Stimulated activated CD4-positive, alpha-beta T cell treated with anti-CD3 and anti-CD28 coated beads, TNF-alpha, amount 100 ng/mL, for 48 hours (primary cell): ENCODE measurements at regions not wholly inside any gene's neighbourhood (a gene's known extent, or its start where the extent isn't known, plus 50 kb on each side); places are given as distances from the start of the nearest gene placed in this dataset.

Source experiments
- DNase-seq, 3 donors: peaks; one replicate each; pipeline ENCODE4 v3.0.0-alpha.2; 2020; ENCODE audit warnings: low read depth in 3 of 3

DNA sequence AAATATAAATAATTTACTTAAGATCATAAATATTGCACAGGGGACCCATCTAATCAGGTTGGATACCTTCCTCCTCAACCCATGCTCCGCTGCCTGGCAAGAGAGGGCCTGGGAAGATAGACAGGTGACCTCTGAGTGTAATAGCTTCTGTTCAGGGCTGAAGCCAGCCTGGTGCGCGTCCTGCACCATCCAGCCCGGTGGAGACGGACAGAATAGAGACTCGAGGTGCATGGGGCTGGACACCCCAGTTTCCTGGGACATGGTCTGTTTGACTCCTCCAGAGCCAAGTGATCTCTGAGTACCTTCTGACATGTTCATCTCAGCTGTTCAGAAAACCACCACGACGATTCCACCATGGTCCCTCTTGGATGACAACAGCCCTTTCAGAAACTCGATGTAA, 209.3 kb upstream of the MYT1L start:
- no peak for DNase-seq

DNA sequence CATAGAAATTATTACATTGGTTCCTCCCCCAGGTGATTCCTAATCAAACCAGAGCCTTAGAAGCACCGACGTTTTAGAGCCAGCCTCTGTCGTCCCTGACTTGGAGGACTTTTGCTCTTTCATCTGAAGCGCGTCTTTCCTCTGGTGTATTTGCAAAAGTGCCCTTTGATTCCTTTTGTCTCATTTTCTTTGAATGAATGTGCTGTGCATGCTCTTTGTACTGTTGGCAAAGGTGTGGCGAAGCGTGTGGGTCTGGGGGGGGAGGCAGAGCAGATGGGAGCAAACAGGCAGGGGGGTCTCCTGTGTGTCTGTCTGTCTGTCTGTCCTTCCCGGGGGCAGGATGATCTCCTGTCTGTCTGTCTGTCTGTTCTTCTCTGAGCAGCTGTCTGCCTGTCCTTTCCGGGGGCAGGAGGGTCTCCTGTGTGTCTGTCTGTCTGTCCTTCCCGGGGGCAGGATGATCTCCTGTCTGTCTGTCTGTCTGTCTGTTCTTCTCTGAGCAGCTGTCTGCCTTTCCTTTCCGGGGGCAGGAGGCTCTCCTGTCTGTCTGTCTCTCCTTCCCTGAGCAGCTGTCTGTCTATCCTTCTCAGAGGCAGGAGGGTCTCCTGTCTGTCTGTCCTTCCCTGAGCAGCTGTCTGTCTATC, 205.5 kb upstream of the MYT1L start:
- DNase-seq, result no peak

DNA sequence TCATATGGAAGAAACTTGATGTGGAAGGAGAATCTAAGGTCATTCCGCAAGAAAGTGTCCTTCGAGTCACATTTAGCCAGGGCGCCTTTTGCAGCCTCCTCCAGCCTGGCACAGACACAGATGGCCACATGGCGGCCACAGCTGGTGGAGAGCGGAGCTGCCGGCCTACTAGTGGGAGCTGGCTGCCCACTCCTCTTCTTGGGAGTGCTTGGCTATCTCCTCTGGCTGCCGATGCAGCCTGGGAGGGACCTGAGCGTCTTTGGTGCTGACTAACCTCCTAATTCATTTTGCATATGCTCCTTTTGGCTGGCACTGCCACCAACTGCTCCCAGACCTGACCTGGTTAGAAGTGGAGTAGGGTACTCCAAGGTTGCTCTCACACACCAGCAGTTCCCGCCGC, 199.3 kb upstream of the MYT1L start:
- DNase-seq, result no peak

DNA sequence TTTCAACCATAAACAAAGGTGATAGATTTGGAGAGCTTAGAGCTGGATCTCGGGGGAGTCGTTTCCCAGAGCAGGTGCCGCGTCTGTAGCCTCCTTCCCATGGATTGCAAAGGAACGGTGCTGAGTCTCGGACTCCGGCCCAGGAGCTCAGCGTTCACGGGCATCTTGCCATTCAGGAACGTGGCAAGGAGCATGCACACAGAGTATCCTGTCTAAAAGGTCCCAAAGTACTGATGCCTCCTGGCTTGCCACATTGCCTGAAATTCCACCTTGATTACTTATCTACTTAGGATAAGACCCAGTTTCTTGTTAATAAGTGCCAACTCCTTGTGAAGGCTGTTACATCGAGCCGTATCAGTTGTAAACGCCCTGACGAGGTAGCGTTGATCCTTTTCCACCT, 197.8 kb upstream of the MYT1L start:
- DNase-seq, result no peak

DNA sequence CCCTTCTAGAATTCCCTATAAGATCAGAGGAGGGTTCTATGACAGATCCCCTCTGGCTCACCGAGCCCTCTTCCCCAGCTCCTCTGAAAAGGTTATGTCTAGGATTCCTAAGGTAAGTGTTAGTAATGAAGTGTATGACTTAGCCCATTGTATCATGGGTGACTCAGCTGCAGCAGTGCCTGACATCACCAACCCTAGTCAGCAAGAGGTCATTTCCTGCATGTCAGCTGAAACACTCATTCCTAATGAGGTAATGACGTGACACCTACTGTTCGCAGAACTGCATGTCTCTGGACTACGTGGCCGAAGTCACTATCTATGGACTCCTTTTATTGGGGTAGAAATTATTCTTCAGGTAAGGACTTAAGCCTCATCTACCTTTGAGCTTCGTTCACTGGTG, 196.1 kb upstream of the MYT1L start:
- no peak for DNase-seq

DNA sequence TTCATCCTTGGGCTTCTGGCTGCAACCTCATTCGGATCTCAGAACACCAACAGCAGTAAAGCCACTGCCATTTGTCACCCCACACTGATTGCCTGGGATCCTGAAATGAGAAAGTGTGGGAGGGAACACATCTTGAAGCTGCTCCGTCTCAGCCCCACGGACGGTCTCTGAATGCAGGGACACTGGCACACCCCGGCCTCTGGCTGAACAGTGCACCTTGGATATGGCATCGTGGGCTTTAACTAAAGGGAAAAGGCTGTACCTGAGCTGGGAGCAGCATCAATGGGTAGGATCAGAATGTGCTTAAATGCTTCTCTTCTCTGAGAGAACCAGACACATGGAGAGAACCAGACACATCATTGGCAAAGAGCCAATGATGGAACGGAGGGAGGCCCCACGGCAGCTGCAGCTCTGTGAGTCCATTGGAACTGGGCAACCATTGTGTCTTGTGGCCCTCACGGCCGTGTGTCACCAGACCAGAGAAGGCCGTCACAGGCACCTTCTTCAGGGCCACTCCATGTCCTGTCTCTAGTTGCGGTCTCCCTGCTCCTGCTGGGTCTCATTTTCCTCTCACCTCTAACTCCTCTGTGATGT, 193.4 kb upstream of the MYT1L start:
- DNase-seq, result no peak

DNA sequence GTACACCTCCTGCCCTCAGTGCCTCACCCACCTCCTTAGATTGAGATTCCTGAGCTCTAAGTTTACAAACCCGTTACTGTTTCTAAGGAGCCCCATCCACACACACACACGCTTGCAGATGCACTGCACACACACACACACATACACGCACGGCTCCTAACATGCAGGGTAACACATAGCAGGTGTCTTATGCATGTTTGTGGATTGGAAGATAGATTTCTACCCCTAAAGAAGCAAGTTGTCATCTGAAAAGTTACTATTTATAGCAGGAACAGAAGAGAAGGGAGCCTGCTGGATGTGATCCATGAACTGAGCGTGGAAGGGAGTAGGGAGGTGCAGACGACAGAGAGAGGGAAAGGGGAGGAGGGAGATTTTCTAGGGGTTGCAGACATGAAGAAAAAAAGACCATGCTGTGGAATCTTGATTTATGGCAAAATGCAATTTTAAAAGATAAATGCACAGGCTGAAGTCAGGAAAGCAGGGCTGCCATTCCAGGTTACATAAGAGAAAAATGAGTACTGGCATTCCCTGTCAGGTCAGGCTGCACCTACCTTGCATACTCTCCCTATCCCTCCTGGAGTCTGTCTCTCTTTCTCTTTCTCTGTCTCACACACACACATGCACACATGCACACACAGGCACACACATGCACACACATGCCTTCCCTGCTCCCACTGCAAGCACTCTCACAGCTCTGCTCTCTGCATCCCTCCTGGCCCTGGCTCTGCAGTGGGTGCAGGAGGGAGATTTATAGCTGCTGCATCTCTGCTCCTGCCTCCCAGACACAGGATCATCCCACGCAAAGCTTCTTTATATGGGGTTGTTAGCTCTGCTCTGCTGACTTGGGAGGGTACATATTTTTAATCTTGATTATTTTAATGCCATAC, 192.6 kb upstream of the MYT1L start:
- DNase-seq, result no peak

DNA sequence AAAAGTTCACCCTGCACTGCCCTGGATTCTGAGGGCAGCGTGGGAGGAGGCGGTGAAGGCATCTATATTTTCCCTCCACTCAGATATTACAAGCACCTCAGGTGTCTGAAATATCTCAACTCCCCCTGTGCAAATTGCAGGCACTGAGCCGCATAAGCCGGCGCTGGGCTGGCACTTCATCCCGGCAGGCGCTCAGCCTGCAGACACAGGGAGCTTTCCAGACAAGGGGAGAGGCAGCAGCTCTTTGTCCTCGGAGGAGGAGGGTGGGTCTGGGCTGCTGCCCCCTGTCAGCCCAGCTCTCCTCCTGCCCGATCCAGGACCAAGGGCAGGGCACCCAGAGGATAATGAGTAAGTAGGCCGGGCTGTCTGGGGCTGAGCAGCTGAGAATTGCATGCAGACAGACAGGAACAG, 189.3 kb upstream of the MYT1L start:
- no peak for DNase-seq

DNA sequence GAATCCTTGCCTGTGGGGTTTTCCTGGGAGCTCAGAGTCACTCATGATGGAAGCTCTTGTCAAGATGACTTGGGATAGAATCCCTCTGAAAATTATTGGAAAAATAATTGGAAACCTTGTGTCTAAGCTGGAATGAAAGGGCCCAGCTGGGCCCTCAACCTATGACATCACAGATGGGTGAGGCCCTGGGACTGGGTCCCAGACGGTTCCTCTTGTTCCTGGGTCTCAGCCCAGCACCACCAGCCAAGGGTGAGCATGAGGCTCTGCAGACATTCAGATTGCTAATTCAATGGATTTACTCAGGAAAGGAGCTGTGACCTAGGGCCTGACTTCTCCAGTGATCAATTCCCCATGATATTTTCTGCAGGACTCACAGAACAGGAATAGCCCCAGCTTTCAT, 188.3 kb upstream of the MYT1L start:
- no peak for DNase-seq

DNA sequence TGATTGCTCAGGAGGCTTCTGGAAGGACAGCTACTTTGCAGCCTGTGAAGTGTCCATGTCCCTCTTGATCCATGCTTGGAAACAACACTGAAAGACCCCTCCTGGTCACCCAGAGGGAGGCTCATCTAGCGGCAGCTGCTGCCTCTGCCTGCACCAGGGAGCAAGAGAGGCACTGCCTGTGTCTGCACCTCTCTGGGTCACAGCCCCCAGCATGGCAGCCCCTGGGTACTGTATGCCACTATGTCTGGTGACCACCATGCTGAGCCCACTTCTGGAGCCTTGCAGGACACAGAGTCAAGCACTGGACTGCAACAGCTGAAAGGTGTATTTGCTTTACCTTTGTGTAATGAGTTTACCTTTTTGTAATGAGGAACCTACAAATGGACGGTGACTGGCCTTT, 186.3 kb upstream of the MYT1L start:
- DNase-seq, result no peak

DNA sequence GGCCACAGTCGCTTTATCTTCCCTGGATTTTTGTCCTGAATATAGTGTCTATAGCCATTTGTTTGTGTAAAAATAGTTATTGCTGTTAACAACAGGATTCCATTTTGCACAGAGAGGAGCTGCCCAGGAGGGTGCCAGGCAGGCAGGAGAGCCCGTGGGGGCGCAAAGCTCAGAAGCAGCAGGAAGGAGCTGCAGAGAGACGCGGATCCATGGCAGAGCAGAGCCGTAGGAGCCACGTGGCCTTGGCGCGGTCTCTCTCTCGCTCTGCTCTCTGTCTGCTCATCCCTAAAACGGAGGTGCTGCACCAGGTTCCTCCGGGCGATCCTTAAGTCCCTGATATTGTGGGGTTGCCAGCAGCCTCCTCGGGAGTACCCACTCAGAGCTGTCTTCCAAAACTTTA, 185.3 kb upstream of the MYT1L start:
- no peak for DNase-seq

DNA sequence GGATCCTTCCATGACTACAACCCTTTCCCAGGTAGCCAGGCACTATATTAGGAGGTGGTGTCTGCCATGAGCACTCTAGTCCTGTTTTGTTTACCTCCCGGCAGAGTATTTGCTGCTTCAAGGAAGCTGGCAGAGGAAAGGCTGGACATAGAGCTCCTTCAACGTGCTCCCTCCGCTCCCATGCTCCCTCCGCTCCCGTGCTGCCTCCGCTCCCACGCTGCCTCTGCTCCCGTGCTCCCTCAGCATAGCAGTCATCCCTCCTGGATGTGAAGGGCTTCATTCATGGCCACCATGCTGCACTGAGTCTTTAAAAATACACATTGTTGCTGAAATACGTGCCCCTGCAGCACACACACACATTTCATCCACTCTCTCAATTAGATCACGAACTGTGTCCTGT, 181.9 kb upstream of the MYT1L start:
- DNase-seq, result no peak

DNA sequence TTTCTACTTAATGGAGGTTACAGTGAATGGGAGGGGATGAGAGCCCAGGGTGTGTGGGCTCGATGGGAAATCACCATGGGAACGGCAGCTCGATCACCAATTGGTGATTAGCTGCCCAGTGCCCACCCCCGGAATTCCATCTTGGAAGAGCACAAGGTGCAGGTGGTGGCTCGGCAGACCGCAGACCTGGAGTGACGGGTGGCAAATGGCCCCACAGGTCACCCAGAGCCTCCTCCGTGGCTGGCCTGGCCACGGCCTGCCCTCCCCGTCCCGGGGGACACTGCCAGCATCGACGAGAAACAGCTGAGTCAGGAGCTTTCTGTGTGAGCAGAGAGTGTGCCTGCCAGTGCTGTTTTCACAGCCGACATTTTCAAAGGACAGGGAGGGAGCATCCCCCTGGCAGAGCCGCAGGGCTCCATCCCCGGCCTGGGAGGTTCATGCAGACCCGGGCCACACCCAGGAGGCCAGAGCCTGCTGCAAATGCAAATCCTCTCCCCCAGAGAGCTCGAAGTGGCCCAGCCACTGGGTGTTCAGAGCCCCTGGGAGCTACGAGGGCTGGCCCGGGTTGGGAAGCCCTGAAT, 176.4 kb upstream of the MYT1L start:
- DNase-seq, result no peak

DNA sequence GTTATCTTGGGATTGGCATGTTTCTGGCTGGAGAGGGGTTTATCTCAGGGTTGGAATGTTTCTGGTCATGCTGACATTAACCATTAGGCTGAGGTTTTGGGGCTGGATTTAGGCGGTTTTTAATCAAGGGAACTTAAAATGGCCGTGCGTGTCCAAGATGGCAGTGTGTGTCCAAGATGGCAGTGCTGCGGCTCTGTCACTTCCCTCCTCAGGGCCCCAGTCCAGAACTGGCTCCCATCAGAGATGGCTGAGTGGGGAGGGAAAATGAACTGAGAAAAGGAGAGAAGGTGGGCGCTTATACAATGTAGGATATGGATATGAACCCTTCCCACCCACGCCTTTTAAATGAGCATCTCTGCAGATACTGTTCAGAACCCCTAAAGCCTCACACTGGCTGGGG, 175.5 kb upstream of the MYT1L start:
- DNase-seq, result no peak

DNA sequence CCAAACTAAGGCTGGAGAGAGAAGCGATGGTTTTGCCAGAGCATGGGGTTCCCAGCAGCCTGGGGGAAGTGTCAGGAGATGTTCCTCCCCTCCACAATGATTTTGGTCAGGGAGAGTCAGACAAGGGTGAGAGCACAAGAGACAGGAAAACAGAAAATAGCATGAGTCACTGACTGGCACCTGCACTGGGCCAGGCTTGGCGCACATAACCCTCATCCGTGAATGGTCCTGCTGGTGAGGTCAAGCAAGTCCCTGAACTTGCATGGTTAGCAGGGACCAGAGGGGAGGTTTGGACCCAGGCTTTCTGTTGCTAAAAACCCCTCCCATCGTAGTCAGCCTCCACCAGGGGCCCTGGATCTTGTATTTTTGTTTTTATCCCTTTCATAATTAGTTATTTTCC, 174.5 kb upstream of the MYT1L start:
- DNase-seq, result no peak

DNA sequence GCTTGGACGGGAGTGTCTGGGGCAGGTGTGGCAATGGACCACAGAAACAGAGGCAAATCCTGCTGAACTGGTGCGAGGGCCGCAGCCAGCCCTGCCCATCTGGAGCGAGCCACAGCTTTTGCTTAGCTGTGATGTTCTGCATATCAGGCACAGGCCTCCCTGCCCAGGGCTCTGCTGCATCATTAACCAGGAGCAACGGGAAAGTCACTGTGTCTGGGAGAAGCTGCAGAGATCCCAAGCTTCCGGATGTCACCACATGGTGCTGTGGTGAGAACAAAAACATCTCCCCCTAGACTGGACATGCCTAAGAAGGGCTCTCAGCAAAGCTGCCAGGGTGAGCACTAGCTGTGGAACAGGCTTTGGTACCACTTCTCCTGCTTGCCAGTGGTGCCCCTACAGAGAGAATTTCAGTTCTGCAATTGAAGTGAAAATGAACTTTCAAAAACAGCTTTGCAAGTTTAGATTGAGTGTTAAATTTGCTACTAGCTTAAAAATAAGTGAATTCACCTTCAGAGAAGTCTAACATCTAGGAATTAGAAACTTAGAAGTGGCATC, 172.9 kb upstream of the MYT1L start:
- no peak for DNase-seq

DNA sequence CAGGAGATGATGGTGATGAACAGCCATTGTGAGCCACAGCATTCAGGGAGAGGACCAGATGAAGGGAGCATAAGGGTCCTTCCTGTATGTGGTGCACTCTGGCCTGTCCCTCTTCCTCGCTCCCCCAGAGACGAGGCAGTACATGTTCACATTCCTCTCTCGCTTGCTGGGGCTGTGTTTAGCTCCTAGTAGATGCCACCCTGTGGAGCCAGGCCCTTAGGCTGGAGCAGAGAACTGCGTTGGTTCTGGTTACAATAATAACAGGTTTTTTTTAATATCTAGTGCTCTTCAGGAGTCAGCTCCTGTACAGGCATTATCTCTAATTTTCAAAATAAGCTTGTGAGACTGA, 171.1 kb upstream of the MYT1L start:
- DNase-seq, result no peak

DNA sequence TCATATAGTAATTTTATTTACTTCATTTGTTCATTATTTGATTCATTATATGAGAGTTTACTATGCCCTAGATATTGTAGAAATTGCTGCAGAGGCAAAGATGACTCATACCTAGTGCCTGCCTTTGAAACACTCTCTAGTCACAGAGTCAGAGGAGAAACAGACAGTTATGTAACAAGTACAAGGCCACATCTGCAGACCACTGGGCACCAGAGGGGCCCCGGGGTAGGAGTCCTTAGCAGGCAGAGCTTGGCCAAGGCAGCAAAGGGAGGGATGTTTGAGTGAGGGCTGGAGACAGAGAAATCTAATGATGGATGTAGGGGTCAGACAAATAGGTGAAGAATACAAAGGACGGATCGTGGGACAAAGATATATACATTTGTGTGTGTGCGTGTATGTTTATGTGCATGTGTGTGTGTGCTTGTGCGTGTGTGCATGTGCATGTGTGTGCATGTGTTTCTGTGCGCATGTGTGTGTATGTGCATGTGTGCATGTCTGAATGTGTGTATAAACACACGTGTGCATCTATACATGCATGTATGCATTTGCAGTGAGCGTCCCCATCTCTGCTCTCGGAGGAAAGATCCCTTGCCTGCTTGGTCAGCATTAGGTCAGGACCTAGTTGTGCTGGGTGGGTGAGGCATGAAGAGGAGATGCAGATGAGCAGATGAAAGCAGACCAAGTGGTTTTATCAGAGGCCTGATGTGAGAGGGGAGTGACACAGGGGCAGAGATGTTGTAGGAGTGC, 170.6 kb upstream of the MYT1L start:
- no peak for DNase-seq

DNA sequence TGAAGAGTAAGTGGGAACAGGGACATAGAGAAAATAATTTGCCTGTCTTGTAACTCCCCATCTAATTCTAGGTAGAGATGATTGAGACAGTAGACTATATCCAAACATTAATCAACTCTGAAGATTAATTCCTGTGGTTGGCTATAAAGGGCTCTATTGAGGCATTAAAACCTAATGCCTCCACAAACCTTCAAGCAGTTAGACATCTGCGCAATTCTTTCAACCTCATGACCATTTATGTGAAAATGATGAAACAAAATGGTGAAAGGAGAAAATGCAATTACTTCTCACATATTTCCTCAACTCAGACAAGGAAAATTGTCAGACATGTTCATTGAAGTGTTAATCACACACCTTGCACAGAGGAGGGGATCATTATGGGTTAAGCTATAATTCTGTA, 164.5 kb upstream of the MYT1L start:
- DNase-seq, result no peak

DNA sequence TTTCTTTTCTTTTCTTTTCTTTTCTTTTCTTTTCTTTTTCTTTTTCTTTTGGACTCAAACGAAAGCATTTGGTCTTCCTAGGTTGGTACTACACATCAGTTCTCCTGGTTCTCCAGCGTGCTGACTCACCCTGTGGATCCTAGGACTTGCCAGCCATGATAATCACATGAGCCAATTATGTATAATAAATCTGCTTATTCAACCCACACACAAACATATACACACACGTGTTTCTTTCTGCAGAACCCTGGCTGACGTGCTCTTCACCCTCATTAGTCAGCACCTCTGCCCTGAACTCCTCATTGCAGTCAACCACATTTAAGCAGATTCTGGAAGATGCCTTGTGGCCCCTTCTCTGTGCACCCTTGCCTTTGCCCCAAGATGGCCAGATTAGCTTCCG, 162.4 kb upstream of the MYT1L start:
- no peak for DNase-seq

DNA sequence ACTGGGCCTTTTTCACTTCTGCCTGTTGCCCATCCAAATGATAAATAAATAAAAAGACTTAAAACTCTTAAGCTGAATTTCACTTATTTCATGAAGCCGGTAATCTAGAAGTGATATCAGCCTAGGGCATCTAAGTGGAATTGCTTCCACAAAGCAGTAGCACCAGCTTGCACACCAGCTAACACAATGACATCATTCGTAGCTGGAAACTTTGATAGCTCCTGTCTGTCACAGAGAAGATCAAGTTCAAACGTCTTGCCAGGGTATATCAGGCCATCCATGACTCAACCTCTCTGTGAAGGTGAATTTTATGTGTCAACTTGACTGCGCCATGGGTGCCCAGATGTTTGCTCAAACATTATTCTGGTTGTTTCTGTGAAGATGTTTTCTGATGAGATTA, 161.7 kb upstream of the MYT1L start:
- DNase-seq, result no peak

DNA sequence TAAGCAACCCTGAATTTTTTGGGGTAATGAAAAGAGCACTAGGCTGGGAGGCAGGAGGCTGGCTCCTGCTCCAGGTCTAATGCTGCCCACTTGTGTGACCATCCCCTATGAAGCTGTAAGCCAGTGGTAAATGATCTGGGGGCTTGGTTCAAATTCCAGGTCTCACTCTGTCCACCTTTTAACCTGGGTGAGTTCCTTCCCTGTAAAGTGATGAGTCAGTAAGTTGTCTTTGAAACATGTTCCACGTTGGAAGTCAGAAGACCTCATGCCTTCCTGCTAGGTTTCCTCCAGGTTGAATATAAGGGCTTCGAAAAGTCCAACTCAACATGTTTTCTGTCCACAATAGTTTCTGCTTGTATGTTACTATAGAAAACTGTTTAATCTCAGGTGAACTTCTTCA, 160.9 kb upstream of the MYT1L start:
- no peak for DNase-seq
